ENCODE measurements at regions not wholly inside any gene's neighbourhood (a gene's known extent, or its start where the extent isn't known, plus 50 kb on each side); places are given as distances from the start of the nearest gene placed in this dataset.
"Not testable (repeated sequence)": the region's sequence is repeated elsewhere in the genome, so short reads cannot be mapped to it uniquely, and the experiment has no call there.

- no peak overlapping the region for H3K27ac ChIP-seq
- TF ChIP-seq CTCF (conservative IDR thresholded peaks at IDR 0.05): no peak
- no peak for TF ChIP-seq ZFX (IDR thresholded peaks at IDR 0.05)
Measured at GRCh38 chr5:1655496-1656270, 131.9 kb upstream of the LPCAT1 start.

- H3K27ac ChIP-seq: no peak overlapping the region
- TF ChIP-seq ZFX (IDR thresholded peaks at IDR 0.05) (no peak), CTCF (conservative IDR thresholded peaks at IDR 0.05) (no peak)
Measured at GRCh38 chr5:1654786-1655495, 131.2 kb upstream of the LPCAT1 start.

GRCh38 chr5:1653698-1654651 lies 130.2 kb upstream of the LPCAT1 start:
- H3K27ac ChIP-seq: not testable (repeated sequence)
- peak; percentile 89 for TF ChIP-seq CTCF (conservative IDR thresholded peaks at IDR 0.05)

- no peak overlapping the region for H3K27ac ChIP-seq
- TF ChIP-seq ZFX (IDR thresholded peaks at IDR 0.05) (no peak), CTCF (conservative IDR thresholded peaks at IDR 0.05) (no peak)
Measured at GRCh38 chr5:1652873-1653697, 129.3 kb upstream of the LPCAT1 start.

GRCh38 chr5:1651971-1652872 lies 128.5 kb upstream of the LPCAT1 start:
- no peak overlapping the region for H3K27ac ChIP-seq
- TF ChIP-seq ZFX (IDR thresholded peaks at IDR 0.05): no peak
- TF ChIP-seq CTCF (conservative IDR thresholded peaks at IDR 0.05): no peak

- TF ChIP-seq ZFX (IDR thresholded peaks at IDR 0.05): no peak
- no peak for TF ChIP-seq CTCF (conservative IDR thresholded peaks at IDR 0.05)
Measured at GRCh38 chr5:1651250-1651649, 127.5 kb upstream of the LPCAT1 start.

More at GRCh38 chr5:1651250-1651649, 127.5 kb upstream of the LPCAT1 start:
- H3K27ac ChIP-seq: no peak overlapping the region
